Spleen (tissue), 11 donors: ENCODE measurements at regions not wholly inside any gene's neighbourhood (a gene's known extent, or its start where the extent isn't known, plus 50 kb on each side); places are given as distances from the start of the nearest gene placed in this dataset.
"Not testable (repeated sequence)": the region's sequence is repeated elsewhere in the genome, so short reads cannot be mapped to it uniquely, and the experiment has no call there.

Experiments used
- DNase-seq: peaks from one replicate; pipeline ENCODE4 v3.0.0-alpha.2; 2020
- H3K27ac ChIP-seq, 8 donors: fragments of 200-600 bp; sonication (generic) in 7 of 8; 1 replicate in 4 of 8; 2 replicates in 4 of 8; pipeline versions ENCODE4 v1.5.0 to v1.8.0; 2016 to 2021; ENCODE audit warnings: inconsistent platforms in 4 of 8, mild to moderate bottlenecking in 4 of 8, moderate library complexity in 1 of 8
- H3K27me3 ChIP-seq, 7 donors: fragments of 200-600 bp; sonication (generic) in 6 of 7; replicated peaks in 1 of 7; 1 replicate in 4 of 7; 2 replicates in 3 of 7; pipeline versions ENCODE4 v1.5.0 to v1.8.0; 2016 to 2021; ENCODE audit warnings: inconsistent platforms in 3 of 7, mild to moderate bottlenecking in 1 of 7
- H3K36me3 ChIP-seq, 6 donors: fragments of 200-600 bp; sonication (generic) in 5 of 6; 1 replicate in 4 of 6; 2 replicates in 2 of 6; pipeline versions ENCODE4 v1.5.0 to v1.8.0; 2016 to 2021; ENCODE audit warnings: inconsistent platforms in 2 of 6
- H3K4me1 ChIP-seq, 6 donors: fragments of 200-600 bp; sonication (generic) in 5 of 6; 1 replicate in 3 of 6; 2 replicates in 3 of 6; pipeline versions ENCODE4 v1.5.0 to v1.8.0; 2016 to 2021; ENCODE audit warnings: inconsistent platforms in 3 of 6
- H3K4me3 ChIP-seq, 8 donors: fragments of 200-600 bp; sonication (generic) in 7 of 8; 1 replicate in 4 of 8; 2 replicates in 4 of 8; pipeline versions ENCODE4 v1.5.0 to v1.8.0; 2016 to 2021; ENCODE audit warnings: inconsistent platforms in 4 of 8, mild to moderate bottlenecking in 4 of 8, moderate library complexity in 2 of 8
- H3K9me3 ChIP-seq, 8 donors: fragments of 200-600 bp; sonication (generic) in 7 of 8; 1 replicate in 4 of 8; 2 replicates in 4 of 8; pipeline versions ENCODE4 v1.5.0 to v1.8.0; 2016 to 2021; ENCODE audit warnings: inconsistent platforms in 4 of 8
- POLR2A ChIP-seq, 3 donors: fragments of 450-650 bp; IDR thresholded peaks; one replicate each; pipeline ENCODE4 v1.5.1; 2017; ENCODE audit warnings: antibody characterized with exemption in 3 of 3, mild to moderate bottlenecking in 1 of 3
- POLR2AphosphoS5 ChIP-seq, 3 donors: sonication (generic); formaldehyde crosslinking; IDR thresholded peaks; one replicate each; pipeline ENCODE4 v1.5.1; 2017; ENCODE audit warnings: antibody characterized with exemption in 3 of 3
- WGBS, 5 donors: extraction: QIAGEN DNeasy Blood & Tissue Kit in 3 of 5; methylation state at CpG; one replicate each; pipeline versions ENCODE4 v1.1.5 to v1.1.7; 2013 to 2018; 5-methylcytosine and 5-hydroxymethylcytosine counted together
- intact Hi-C: fragments of 100-400 bp; cut with DNase I; formaldehyde crosslinking; loops from one replicate; pipeline ENCODE4 v1.15.0; 2023; ENCODE audit warnings: low total_unique reads
- TF ChIP-seq, protein P1 (sequence below), 11 experiments: fragments of 200-600 bp in 7 of 11; fragments of 450-650 bp in 4 of 11; sonication (generic) in 4 of 11; IDR thresholded peaks in 8 of 11; conservative IDR thresholded peaks in 3 of 11; 1 replicate in 7 of 11; 2 replicates in 4 of 11; pipeline versions ENCODE4 v1.4.0 to v1.8.0; 2016 to 2021; ENCODE audit warnings: antibody characterized with exemption in 11 of 11, inconsistent platforms in 4 of 11, mild to moderate bottlenecking in 1 of 11
- donor health status: healthy with polysubstance abuse.
- donor health status: DM: no; HTN: no; CAD: no; lungs with moderate emphysema.
- donor health status: DM: no; HTN: no; CAD: no.
- donor health status: Bipolar disorder and iron deficiency.
- donor health status: healthy.
- donor health status: DM: no; HTN: no; CAD: no.
- donor health status: DM: yes; HTN: yes; CAD: no.

DNA sequence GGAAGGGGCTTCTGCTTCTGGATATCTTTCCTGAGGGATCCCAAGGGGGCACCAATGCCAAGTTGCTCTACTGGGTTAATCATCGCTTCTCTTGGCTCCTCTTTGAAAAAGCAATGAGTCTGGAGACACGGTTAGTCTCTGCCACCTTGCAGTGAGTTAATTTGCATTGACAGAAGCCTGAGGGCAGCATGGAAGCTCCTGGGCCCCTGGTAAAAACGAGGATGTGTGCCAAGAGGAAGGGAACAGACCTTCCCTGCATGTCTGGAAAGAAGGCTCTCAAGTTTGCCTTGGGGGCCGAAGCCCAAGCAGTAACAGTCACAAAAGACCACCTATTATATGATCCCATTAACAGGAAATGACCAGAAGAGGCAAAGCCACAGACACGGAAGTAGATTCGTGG is 86.7 kb downstream of the IRX5 start:
- 27 to 37% (median 29%) methylated on average over 6 of the region's 6 CpGs for WGBS, 5 donors
- H3K4me3 ChIP-seq, result no peak overlapping the region
- TF ChIP-seq POLR2A (IDR thresholded peaks at IDR 0.05) (no peak), POLR2AphosphoS5 (IDR thresholded peaks at IDR 0.05) (no peak)
- TF ChIP-seq, protein P1, sequence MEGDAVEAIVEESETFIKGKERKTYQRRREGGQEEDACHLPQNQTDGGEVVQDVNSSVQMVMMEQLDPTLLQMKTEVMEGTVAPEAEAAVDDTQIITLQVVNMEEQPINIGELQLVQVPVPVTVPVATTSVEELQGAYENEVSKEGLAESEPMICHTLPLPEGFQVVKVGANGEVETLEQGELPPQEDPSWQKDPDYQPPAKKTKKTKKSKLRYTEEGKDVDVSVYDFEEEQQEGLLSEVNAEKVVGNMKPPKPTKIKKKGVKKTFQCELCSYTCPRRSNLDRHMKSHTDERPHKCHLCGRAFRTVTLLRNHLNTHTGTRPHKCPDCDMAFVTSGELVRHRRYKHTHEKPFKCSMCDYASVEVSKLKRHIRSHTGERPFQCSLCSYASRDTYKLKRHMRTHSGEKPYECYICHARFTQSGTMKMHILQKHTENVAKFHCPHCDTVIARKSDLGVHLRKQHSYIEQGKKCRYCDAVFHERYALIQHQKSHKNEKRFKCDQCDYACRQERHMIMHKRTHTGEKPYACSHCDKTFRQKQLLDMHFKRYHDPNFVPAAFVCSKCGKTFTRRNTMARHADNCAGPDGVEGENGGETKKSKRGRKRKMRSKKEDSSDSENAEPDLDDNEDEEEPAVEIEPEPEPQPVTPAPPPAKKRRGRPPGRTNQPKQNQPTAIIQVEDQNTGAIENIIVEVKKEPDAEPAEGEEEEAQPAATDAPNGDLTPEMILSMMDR (IDR thresholded peaks at IDR 0.05 in 8 of 11, conservative IDR thresholded peaks at IDR 0.05 in 3 of 11), result no peak
- peaks cover 0 to 34% (median 6%) of the 10 kb centered on the region in 7 donors for H3K27me3 ChIP-seq
- no peak for DNase-seq
- no peaks in the 10 kb centered on the region for H3K4me1 ChIP-seq
- no peaks in the 10 kb centered on the region for H3K36me3 ChIP-seq
- intact Hi-C loops, result no loop called here
- peaks cover 0 to 13% (median 0%) of the 10 kb centered on the region in 8 donors for H3K9me3 ChIP-seq
- H3K27ac ChIP-seq, result no peak overlapping the region

DNA sequence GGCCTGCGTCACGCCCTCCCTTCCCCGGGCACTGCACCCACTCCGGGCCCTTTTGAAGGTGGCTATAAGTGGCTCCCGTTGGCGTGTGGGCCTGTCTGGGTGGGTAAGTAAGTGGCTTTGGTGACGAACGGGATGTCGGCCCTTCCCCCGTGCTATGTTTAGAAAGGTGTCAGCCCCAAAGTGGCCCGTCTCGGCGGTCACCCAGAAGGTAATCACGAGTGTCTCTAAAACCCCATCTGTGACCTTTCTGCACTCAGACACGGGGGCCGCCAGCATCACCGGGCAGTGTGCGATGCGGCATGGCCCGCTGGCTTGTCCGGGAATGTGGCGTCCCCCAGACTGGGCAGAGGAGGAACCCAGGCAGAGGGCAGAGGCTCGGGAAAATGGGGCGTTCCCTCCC is 88.2 kb downstream of the IRX5 start:
- Histone ChIP-seq H3K27ac (no peak overlapping the region), H3K27me3 (peaks cover 0 to 40% (median 6%) of the 10 kb centered on the region in 7 donors), H3K36me3 (no peaks in the 10 kb centered on the region), H3K4me1 (no peaks in the 10 kb centered on the region), H3K9me3 (peaks cover 0 to 13% (median 0%) of the 10 kb centered on the region in 8 donors), H3K4me3 (no peak overlapping the region)
- DNase-seq, result no peak
- WGBS, 5 donors, result 89 to 94% (median 92%) methylated on average over 15 to 24 of the region's 24 CpGs
- intact Hi-C loops, result no loop called here
- TF ChIP-seq POLR2A (IDR thresholded peaks at IDR 0.05) (no peak), POLR2AphosphoS5 (IDR thresholded peaks at IDR 0.05) (no peak)
- TF ChIP-seq, protein P1 (IDR thresholded peaks at IDR 0.05 in 8 of 11, conservative IDR thresholded peaks at IDR 0.05 in 3 of 11), result no peak

DNA sequence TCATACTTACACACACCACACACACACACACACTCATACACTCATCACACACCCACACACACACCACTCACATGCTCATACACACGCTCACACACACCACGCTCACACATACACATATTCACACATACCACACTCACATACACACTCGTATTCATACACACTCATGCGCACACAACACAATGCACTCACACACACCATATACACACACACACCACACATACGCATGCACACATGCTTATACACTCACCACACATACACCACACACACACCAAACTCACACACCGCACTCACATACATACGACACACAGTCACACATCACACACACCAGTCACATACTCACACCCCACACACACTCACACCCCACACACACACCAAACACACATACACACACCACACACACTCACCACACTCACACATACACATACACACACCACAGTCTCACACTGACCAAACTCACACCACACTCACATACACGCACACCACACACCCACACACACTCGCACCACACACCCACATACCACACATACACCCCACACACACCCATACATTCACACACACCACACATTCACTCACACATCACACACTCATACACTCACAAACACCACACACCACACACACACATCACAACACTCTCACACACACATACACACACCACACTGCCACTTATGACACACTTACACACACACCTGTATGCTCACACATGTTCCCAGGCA is 88.9 kb downstream of the IRX5 start:
- Histone ChIP-seq H3K4me3 (no peak overlapping the region), H3K36me3 (no peaks in the 10 kb centered on the region), H3K9me3 (peaks cover 0 to 13% (median 0%) of the 10 kb centered on the region in 8 donors), H3K27me3 (peaks cover 0 to 40% (median 6%) of the 10 kb centered on the region in 7 donors), H3K27ac (no peak overlapping the region), H3K4me1 (no peaks in the 10 kb centered on the region)
- TF ChIP-seq POLR2A (IDR thresholded peaks at IDR 0.05), result no peak
- TF ChIP-seq POLR2AphosphoS5 (IDR thresholded peaks at IDR 0.05), result no peak
- TF ChIP-seq, protein P1 (IDR thresholded peaks at IDR 0.05 in 8 of 11, conservative IDR thresholded peaks at IDR 0.05 in 3 of 11), result no peak
- WGBS, 5 donors, result 95 to 98% (median 97%) methylated on average over 9 of the region's 9 CpGs
- DNase-seq, result no peak
- intact Hi-C loops, result no loop called here

DNA sequence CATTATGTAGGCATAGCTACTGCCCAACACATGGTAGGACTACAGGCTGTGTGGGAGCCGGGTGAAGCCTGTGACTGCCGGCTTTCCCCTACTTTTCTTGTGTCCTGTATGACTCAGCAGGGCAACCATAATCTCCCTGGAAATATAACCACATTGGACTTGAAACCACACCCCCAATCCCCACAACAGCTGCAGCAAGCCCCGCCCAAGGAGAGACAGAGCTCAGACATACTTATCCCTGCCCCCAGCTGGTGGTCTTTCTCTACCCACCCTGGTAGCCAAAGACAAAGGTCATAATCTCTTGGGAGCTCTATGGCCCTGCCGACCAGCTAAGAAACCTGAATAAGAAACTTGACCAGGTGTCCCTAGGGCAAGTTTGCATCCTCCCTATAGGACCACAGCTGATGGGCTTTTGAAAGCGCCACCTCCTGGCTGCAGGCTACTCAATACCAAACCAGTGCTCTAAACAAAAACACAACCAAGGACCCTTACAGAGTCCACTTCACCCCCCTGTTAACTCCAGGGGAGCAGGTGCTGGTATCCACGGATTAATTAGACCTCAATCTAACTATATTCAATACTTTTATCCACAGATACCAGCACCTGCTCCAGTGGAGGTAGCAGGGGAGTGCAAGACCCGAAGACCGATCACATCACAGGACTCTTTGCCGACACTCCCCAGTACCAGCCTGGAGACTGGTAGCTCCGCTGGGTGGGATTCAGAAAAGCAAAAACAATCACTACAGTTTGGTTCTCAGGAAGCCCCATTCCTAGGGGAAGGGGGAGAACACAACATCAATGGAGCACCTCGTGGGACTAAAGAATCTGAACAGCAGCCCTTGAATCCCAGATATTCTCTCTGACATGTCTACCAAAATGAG is 91.2 kb downstream of the IRX5 start:
- Histone ChIP-seq H3K4me1 (no peaks in the 10 kb centered on the region), H3K36me3 (no peaks in the 10 kb centered on the region), H3K27ac (no peak overlapping the region), H3K27me3 (peaks cover 0 to 28% (median 6%) of the 10 kb centered on the region in 7 donors), H3K9me3 (peaks cover 0 to 13% (median 0%) of the 10 kb centered on the region in 8 donors), H3K4me3 (no peak overlapping the region)
- DNase-seq, result no peak
- intact Hi-C loops, result no loop called here
- no peak for TF ChIP-seq POLR2A (IDR thresholded peaks at IDR 0.05)
- TF ChIP-seq, protein P1 (IDR thresholded peaks at IDR 0.05 in 8 of 11, conservative IDR thresholded peaks at IDR 0.05 in 3 of 11), result no peak
- no peak for TF ChIP-seq POLR2AphosphoS5 (IDR thresholded peaks at IDR 0.05)
- 52 to 67% (median 58%) methylated on average over 11 of the region's 11 CpGs for WGBS, 5 donors

DNA sequence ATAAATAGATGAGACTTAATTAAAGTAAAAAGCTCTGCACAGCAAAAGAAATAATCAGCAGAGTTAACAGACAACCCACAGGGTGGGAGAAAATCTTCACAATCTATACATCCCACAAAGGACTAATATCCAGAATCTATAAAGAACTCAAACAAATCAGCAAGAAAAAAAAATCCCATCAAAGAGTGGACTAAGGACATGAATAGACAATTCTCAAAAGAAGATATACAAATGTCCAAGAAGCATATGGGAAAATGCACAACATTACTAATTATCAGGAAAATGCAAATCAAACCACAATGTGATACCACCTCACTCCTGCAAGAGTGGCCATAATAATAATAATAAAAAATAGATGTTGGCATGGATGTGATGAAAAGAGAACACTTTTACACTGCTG is 96.6 kb downstream of the IRX5 start:
- intact Hi-C loops, H3K4me1 ChIP-seq, H3K36me3 ChIP-seq, H3K4me3 ChIP-seq, H3K27ac ChIP-seq, DNase-seq: not testable (repeated sequence)
- peaks cover 0 to 21% (median 17%) of the 10 kb centered on the region in 8 donors for H3K9me3 ChIP-seq
- peaks cover 0 to 15% (median 0%) of the 10 kb centered on the region in 7 donors for H3K27me3 ChIP-seq
